Stimulated activated CD4-positive, alpha-beta T cell treated with anti-CD3 and anti-CD28 coated beads, Interleukin-15, amount 100 ng/mL, for 24 hours (primary cell): ENCODE measurements at regions not wholly inside any gene's neighbourhood (a gene's known extent, or its start where the extent isn't known, plus 50 kb on each side); places are given as distances from the start of the nearest gene placed in this dataset.

ENCODE experiments used
- DNase-seq: peaks from one replicate; pipeline ENCODE4 v3.0.0-alpha.2; 2020

- no peak for DNase-seq
Observed at GRCh38 chr4:13024147-13025105, 459.7 kb downstream of the RAB28 start.

DNA sequence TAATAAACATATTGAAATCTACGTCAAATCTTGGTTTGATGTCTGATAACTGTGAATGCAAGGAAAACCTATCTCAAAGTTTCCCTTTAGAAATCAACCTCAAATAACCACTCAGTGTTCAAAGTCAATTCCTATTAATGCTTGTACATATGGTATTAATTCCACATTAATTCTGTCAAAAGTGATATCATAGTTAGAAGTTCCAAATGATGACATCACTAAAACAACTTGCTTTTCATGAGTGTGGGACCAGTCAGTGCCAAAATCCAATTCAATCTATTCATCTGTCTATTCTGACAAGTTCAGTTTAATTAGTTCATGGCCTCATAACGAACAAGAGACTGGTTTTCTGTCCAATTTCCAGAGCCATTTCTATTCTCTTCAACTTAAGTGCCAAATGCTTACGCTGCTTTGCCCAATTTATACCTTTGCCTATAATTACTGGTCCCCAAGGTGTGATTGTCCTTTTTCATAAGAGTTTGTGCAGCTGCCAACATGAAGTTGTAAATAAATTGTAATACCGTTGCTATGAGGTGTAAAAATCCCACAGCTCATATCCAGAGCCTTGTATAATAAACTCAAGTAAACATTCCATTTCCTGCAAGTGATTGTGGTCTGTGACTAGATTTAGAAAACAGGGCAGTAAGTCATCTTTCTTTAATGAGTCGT is 476.2 kb downstream of the RAB28 start:
- no peak for DNase-seq

GRCh38 chr4:12993923-12994322 is 490.2 kb downstream of the RAB28 start:
- DNase-seq = no peak

- DNase-seq = no peak
Observed at GRCh38 chr4:12987284-12987683, 496.9 kb downstream of the RAB28 start.

- no peak for DNase-seq
Observed at GRCh38 chr4:12979797-12980196, 504.3 kb downstream of the RAB28 start.

DNA sequence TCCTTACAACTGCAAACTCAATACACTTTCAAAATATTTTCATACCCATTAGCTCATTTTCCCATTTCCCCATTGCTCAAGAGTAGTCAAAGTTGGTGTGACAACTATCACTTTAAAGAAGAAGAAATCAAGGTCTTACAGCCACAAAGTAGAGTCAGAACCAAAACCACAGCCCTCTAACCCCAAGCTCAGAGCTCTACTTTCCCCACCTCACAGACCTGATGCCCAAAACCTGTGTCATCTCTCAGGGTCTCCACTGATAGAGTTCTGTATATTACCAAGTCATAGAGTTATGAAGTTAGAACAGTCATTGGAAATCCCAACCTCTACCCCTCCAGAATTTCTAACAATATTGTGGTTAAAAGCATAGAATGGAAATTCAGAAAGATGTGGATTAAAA is 505.8 kb downstream of the RAB28 start:
- DNase-seq = no peak

- DNase-seq = no peak
Observed at GRCh38 chr4:12975511-12975910, 508.6 kb downstream of the RAB28 start.

DNA sequence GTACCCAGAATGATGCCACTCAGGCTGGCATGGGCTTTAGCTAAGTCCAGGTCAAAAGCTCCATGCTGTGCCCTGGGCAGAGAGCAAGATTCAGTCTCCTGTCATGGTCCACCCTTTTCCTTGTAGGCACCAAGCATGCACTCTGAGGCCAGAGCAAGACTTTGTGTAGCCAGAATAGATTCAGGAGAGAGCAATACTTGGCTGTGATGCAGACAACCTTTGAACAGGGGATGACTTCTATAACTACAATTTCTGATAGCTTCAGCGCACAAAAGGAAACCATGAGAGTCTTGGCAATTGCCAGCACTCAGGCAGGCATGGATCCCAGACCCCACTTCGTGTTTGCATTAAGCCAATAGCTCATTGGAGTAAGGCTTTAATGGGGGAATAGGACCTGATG is 510.6 kb downstream of the RAB28 start:
- DNase-seq = no peak

DNA sequence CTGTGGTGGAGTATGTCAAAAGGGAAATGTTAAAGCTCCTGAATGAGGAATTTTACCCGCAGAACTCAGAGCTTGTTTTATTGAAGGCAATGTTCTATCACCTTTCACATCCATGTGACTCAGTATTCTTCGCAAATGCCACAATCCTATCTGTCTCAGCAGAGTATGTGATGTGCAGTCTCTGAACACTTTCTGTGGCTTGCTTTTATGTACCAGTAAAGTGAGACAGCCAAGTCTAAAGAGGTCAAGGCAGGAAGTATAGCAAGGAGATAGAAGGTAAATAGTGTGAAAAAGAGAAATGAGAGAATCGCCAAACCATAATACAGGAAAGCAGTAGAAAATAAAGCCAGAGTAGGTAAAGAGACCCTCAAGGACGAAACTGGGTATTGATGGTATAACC is 515.8 kb downstream of the RAB28 start:
- no peak for DNase-seq

DNA sequence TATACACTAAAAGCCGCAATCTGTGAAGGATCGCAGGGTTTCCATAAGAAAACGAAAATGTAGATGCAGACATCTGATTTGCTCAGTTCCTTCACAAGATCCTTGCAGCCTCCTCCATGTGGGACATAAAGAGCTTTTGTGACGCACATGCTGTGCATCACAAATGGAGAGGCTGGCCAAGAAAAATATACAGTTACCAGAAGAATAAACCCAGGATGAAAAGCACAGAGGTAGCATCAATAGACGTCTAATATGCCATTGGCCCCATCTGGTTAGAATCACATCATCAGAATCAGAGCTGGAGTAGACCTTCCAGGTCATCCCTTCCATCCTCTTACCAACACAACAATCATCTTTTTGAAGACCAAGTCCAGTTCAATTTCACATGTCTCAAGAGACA is 517.4 kb downstream of the RAB28 start:
- DNase-seq = no peak

DNA sequence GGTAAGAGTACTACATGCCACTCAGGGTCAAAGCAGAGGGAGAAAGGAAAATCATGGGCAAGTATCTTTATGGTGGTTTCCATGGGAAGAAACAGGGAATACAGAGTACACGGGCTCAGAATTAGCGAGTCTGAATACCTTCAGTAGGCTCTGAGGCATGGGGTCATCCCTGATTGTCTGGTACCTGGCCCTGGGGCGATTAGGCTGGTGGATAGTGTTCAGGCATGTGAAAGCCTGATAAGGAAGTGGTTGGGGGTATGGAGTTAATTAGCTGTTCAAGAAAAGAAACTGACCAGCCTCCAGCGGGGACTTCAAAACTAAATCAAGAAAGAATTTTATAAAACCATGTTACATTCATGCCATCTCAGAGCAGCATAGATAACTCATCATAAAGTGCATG is 518.8 kb downstream of the RAB28 start:
- DNase-seq = no peak

GRCh38 chr4:12963912-12964311 is 520.2 kb downstream of the RAB28 start:
- no peak for DNase-seq

- DNase-seq = no peak
Observed at GRCh38 chr4:12963291-12963690, 520.8 kb downstream of the RAB28 start.

- DNase-seq = no peak
Observed at GRCh38 chr4:12961713-12962112, 522.4 kb downstream of the RAB28 start.

DNA sequence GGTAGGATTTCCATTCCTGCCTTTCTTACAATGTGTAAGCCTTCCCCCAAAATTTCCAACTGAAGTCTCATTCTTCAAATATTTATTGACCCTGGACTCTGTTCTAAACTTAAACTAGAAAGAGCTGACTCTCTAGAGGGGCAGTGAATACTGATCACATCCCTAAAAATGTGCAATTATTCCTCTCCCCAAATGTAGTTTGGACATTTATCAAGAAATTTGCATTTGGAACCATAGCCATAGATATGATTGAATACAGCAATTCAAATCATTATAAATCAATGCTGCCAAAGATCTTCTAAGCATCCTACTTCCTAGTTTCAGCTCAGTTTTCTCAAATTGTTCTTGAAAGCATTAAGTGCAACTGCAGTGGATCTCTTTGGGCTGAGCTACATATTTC is 525.7 kb downstream of the RAB28 start:
- no peak for DNase-seq

GRCh38 chr4:12957108-12957507 is 527.0 kb downstream of the RAB28 start:
- DNase-seq = no peak

DNA sequence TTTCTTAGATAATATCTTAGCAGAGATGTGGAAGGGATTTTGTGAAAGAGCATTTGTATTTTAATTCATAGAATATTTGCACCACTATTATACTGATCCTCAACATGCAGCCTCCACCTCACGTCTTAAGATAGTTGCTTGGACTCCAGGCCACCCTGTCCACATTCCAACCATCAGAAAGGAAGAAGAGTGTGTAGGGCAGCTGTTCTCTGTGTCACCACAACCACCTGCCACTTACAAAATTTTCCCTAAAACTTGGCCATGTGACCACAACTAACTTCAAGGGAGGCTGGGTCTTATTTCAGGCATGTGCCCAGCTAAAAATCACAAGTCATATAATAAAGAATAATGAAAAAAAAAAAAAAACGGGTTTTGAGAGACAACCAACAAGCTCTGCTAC is 528.1 kb downstream of the RAB28 start:
- DNase-seq = no peak

GRCh38 chr4:12949719-12950490 is 534.2 kb downstream of the RAB28 start:
- DNase-seq = no peak

- no peak for DNase-seq
Observed at GRCh38 chr4:12943069-12943468, 541.1 kb downstream of the RAB28 start.

DNA sequence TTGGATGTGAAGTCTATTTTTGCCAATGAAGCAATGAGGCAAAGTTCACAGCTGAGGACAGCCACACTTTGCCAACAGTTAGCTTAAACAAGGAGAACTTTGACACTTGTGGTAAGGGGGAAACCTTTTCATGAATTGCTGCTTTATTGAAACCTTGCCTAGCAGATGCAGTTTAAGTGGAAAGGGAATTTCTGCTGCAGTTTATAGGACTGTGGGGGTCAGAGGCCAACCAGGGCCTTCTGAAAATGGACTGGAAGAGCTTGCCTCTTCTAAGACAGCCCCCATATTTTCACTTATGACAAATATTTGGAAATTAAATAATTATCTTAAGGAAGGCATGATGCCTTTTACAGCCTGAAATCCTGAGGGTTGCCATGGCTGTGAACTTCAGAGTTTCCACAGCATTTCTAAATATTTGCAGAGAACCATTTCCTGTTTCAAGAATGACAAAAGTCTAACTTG is 550.3 kb downstream of the RAB28 start:
- DNase-seq = no peak

DNA sequence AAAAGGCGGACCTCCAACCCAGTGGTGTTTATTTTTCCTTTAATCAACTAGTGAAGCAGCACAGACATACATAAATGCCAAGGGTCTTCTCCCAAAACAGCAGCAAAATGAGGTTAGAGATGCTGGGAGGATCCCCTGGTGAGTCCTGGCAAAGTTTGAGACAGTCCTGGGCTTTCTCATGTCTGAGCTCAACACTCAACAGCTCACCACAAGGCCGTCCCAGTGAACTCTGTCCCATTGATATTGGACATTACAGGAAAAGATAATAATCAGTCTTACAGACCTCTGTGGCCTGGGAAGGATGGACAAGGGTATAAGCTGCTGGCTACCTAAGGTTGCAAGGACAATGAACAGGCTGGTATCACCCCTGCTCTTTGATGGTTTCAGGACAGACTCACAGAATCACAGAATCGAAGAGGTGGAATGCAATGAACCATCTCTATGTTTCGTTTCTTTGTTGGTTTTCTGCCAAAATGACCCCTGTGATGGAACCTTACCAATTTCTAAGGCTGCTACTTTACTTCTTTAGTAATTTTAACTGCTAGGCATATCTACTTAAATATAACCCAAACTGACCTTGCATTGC is 551.8 kb downstream of the RAB28 start:
- no peak for DNase-seq

DNA sequence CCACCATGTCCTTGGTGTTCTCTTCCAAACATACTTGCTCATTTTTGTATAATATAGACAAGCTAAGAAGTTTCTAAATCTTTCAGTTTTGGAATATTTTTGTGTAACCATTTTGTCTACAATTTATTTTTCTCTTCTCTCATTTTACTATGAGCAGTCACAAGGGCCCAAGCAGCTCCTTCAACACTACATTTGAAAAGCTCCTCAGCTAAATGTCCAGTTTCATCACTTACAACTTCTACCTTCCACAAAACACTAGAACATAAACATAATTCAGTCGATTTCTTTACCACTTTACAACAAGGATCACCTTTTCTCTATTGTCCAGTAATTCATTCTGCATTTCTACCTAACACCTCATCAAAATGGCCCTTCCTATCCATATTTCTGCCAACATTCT is 554.4 kb downstream of the RAB28 start:
- DNase-seq = no peak

- DNase-seq = no peak
Observed at GRCh38 chr4:12928751-12929150, 555.4 kb downstream of the RAB28 start.
